B cell (primary cell): ENCODE measurements at regions not wholly inside any gene's neighbourhood (a gene's known extent, or its start where the extent isn't known, plus 50 kb on each side); places are given as distances from the start of the nearest gene placed in this dataset.

Experiments
- ATAC-seq: fragments of 200-7000 bp; cut with Tn5 transposase; one replicate; pipeline ENCODE4 v1.10.0; 2021; ENCODE audit warnings: low read depth, mild to moderate bottlenecking, moderate number of reproducible peaks, moderate library complexity
- CTCF ChIA-PET: fragments of 350-600 bp; sonication (Branson Sonifier 250); formaldehyde crosslinking; loops from one replicate; lab custom pipeline; 2021; ENCODE audit warnings: antibody characterized with exemption, inconsistent platforms; lab: Charles Lee
- POLR2A ChIA-PET: fragments of 350-600 bp; sonication (Branson Sonifier 250); formaldehyde crosslinking; loops from one replicate; lab custom pipeline; 2021; ENCODE audit warnings: antibody characterized with exemption; lab: Charles Lee
- DNase-seq: peaks from one replicate; pipeline ENCODE4 v3.0.0; 2013
- H2AFZ ChIP-seq: 2 replicates; pipeline ENCODE4 v1.6.1; 2012; ENCODE audit warnings: mild to moderate bottlenecking, low read depth, low read length; ENCODE audit not compliant: insufficient read depth, poor library complexity, severe bottlenecking
- H3K27ac ChIP-seq, 2 donors: 1 replicate in 1 of 2; 2 replicates in 1 of 2; pipeline ENCODE4 v1.5.1; 2012 to 2013; ENCODE audit warnings: low read length in 2 of 2, mild to moderate bottlenecking in 2 of 2, moderate library complexity in 1 of 2
- H3K27me3 ChIP-seq, 4 experiments: fragments of 200-600 bp in 1 of 4; sonication (generic) in 1 of 4; replicated peaks in 1 of 4; 1 replicate in 2 of 4; 2 replicates in 2 of 4; pipeline versions ENCODE4 v1.6.1 to v1.7.0; 2013 to 2016; ENCODE audit warnings: low read length in 3 of 4, mild to moderate bottlenecking in 2 of 4, mixed read lengths in 1 of 4, moderate library complexity in 1 of 4; ENCODE audit not compliant: insufficient read depth in 4 of 4, control insufficient read depth in 3 of 4; ENCODE audit errors: control extremely low read depth in 1 of 4
- H3K36me3 ChIP-seq, 2 experiments: replicated peaks in 1 of 2; 1 replicate in 1 of 2; 2 replicates in 1 of 2; pipeline versions ENCODE4 v1.6.1 to v1.7.1; 2013; ENCODE audit warnings: low read length in 1 of 2; ENCODE audit not compliant: insufficient read depth in 2 of 2, control insufficient read depth in 1 of 2; ENCODE audit errors: control extremely low read depth in 1 of 2, extremely low read depth in 1 of 2
- H3K4me1 ChIP-seq, 2 donors: fragments of 200-600 bp in 1 of 2; sonication (generic) in 1 of 2; 1 replicate in 1 of 2; 2 replicates in 1 of 2; pipeline versions ENCODE4 v1.5.1 to v1.6.1; 2013 to 2017; ENCODE audit warnings: low read length in 2 of 2; ENCODE audit not compliant: control insufficient read depth in 2 of 2, insufficient read depth in 2 of 2
- H3K4me2 ChIP-seq: replicated peaks from 2 replicates; pipeline ENCODE3; 2012; ENCODE audit warnings: mild to moderate bottlenecking, low read depth, low read length; ENCODE audit not compliant: poor library complexity, severe bottlenecking
- H3K4me3 ChIP-seq, 5 experiments: fragments of 200-600 bp in 1 of 5; sonication (generic) in 1 of 5; 1 replicate in 3 of 5; 2 replicates in 2 of 5; pipeline versions ENCODE4 v1.5.1 to v1.7.0; 2011 to 2016; ENCODE audit warnings: low read length in 4 of 5, mild to moderate bottlenecking in 4 of 5, low read depth in 2 of 5, control low read depth in 1 of 5, moderate library complexity in 1 of 5; ENCODE audit not compliant: insufficient read depth in 1 of 5; ENCODE audit errors: control extremely low read depth in 1 of 5, extremely low read depth in 1 of 5
- H3K79me2 ChIP-seq: fragments of 200-600 bp; sonication (generic); one replicate; pipeline ENCODE4 v1.6.0; 2016; ENCODE audit warnings: low read length; ENCODE audit not compliant: control insufficient read depth, insufficient read depth
- H3K9ac ChIP-seq: fragments of 200-600 bp; sonication (generic); 2 replicates; pipeline ENCODE4 v1.6.1; 2017; ENCODE audit warnings: mild to moderate bottlenecking, low read length, moderate library complexity
- H3K9me3 ChIP-seq, 3 donors: one replicate each; pipeline versions ENCODE4 v1.6.1 to v1.7.1; 2013; ENCODE audit warnings: low read length in 2 of 3; ENCODE audit not compliant: control insufficient read depth in 2 of 3, insufficient read depth in 1 of 3; ENCODE audit errors: control extremely low read depth in 1 of 3
- H4K20me1 ChIP-seq: 2 replicates; pipeline ENCODE4 v1.6.0; 2012; ENCODE audit warnings: mild to moderate bottlenecking, low read length; ENCODE audit not compliant: insufficient read depth, control insufficient read depth, poor library complexity, severe bottlenecking
- H3K27ac Mint-ChIP-seq: one replicate; pipeline ENCODE4 v1.8.0; 2021; ENCODE audit warnings: mixed read lengths
- H3K27me3 Mint-ChIP-seq: one replicate; pipeline ENCODE4 v1.8.0; 2021; ENCODE audit warnings: mixed read lengths
- H3K4me1 Mint-ChIP-seq: one replicate; pipeline ENCODE4 v1.8.0; 2021; ENCODE audit warnings: mixed read lengths
- H3K4me3 Mint-ChIP-seq: one replicate; pipeline ENCODE4 v1.8.0; 2021; ENCODE audit warnings: mixed read lengths
- H3K9me3 Mint-ChIP-seq: one replicate; pipeline ENCODE4 v1.8.0; 2022; ENCODE audit warnings: mixed read lengths; ENCODE audit not compliant: insufficient read depth
- CTCF ChIP-seq: fragments of 200-600 bp; IDR thresholded peaks from one replicate; pipeline ENCODE4 v1.8.0; 2022; ENCODE audit warnings: antibody characterized with exemption, mild to moderate bottlenecking
- EZH2 ChIP-seq: IDR thresholded peaks from 2 replicates; pipeline ENCODE4 v1.6.1; 2012; ENCODE audit warnings: borderline replicate concordance, low read depth, mild to moderate bottlenecking, moderate library complexity, low read length; ENCODE audit not compliant: insufficient read depth, poor library complexity, severe bottlenecking
- WGBS: methylation state at CpG from one replicate; pipeline ENCODE4 v1.1.5; 2013; ENCODE audit warnings: missing lambda C conversion rate; ENCODE audit not compliant: insufficient coverage; 5-methylcytosine and 5-hydroxymethylcytosine counted together
- intact Hi-C: fragments of 100-400 bp; cut with micrococcal nuclease; formaldehyde crosslinking; loops from one replicate; pipeline ENCODE4 v1.10.0; 2022

DNA sequence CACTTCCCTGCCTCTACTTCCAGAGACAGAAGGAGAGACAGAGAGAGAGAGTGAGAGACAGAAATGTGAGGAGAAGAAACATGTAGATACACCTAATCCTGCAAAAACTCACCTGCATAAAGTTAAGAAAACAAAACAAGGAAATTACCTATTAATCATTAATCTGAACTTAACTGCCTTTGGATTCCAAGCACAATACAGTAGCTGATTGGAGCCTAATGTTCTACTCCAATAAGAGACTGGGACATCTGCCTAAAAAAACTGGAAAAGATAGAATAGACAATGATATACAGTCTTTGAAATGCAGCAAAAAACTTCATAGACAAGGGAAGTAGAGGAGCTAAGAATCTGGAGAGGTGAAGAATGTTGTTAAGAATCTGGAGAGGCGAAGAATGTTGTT is 910.2 kb upstream of the SLC10A2 start:
- Histone ChIP-seq H3K79me2 (no peaks in the 10 kb centered on the region), H3K4me1 (no peaks in the 10 kb centered on the region), H3K36me3 (no peaks in the 10 kb centered on the region), H3K4me3 (no peak overlapping the region), H3K9me3 (no peaks in the 10 kb centered on the region), H2AFZ (no peak overlapping the region), H3K9ac (no peak overlapping the region), H3K27me3 (no peaks in the 10 kb centered on the region), H3K4me2 (no peak overlapping the region), H4K20me1 (no peaks in the 10 kb centered on the region), H3K27ac (no peak overlapping the region)
- no CpG with 5 or more reads among the region's 1 CpG for WGBS
- Mint-ChIP-seq H3K4me1 (no peaks in the 10 kb centered on the region), H3K27ac (no peak overlapping the region), H3K4me3 (no peak overlapping the region), H3K9me3 (peaks cover 2% of the 10 kb centered on the region), H3K27me3 (no peaks in the 10 kb centered on the region)
- intact Hi-C loops, result no loop called here
- POLR2A ChIA-PET, result no interaction called here
- ATAC-seq (no peak), DNase-seq (no peak)
- TF ChIP-seq CTCF (no peak), EZH2 (no peak)
- CTCF ChIA-PET, result no interaction called here

DNA sequence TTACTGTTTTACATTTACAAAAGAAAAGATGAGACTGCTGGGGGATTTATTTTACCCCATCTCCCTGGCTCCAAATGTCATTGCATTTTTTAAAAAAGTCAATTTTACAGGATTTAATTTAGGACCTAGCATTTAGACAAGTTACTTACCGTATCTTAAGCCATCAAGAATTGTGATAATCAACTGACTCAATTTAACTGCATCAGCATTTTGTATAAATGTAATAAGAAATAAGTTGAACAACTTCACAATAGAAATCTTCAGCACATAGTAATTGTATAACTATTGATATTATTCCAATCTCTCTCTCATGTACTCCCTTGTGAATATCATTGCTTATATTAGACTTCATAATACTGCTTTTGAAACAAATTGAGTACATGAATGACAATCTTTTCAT is 907.5 kb upstream of the SLC10A2 start:
- Histone ChIP-seq H3K4me3 (no peak overlapping the region), H3K27me3 (no peaks in the 10 kb centered on the region), H3K36me3 (no peaks in the 10 kb centered on the region), H3K79me2 (no peaks in the 10 kb centered on the region), H4K20me1 (no peaks in the 10 kb centered on the region), H3K4me2 (no peak overlapping the region), H2AFZ (no peak overlapping the region), H3K27ac (no peak overlapping the region), H3K9ac (no peak overlapping the region), H3K4me1 (no peaks in the 10 kb centered on the region), H3K9me3 (no peaks in the 10 kb centered on the region)
- Mint-ChIP-seq H3K27me3 (no peaks in the 10 kb centered on the region), H3K4me1 (no peaks in the 10 kb centered on the region), H3K4me3 (no peak overlapping the region), H3K27ac (no peak overlapping the region), H3K9me3 (peaks cover 2% of the 10 kb centered on the region)
- WGBS, result no CpG with 5 or more reads among the region's 1 CpG
- CTCF ChIA-PET, result no interaction called here
- POLR2A ChIA-PET, result no interaction called here
- TF ChIP-seq EZH2 (no peak), CTCF (no peak)
- ATAC-seq, result no peak
- DNase-seq, result no peak
- intact Hi-C loops, result no loop called here
